Mesendoderm (in vitro differentiated cells): ENCODE measurements at regions not wholly inside any gene's neighbourhood (a gene's known extent, or its start where the extent isn't known, plus 50 kb on each side); places are given as distances from the start of the nearest gene placed in this dataset.

Experiments used
- DNase-seq: peaks from one replicate; pipeline ENCODE4 v3.0.0; 2013
- H2AK5ac ChIP-seq: 2 replicates; pipeline ENCODE4 v1.6.1; 2013; ENCODE audit warnings: low read length, inconsistent platforms
- H2BK120ac ChIP-seq: 2 replicates; pipeline ENCODE4 v1.6.1; 2013; ENCODE audit warnings: low read depth, mild to moderate bottlenecking, low read length, moderate library complexity, mixed read lengths
- H2BK15ac ChIP-seq: replicated peaks from 2 replicates; pipeline ENCODE4 v1.6.1; 2013; ENCODE audit warnings: low read depth, mild to moderate bottlenecking, moderate library complexity
- H2BK5ac ChIP-seq: 2 replicates; pipeline ENCODE4 v1.6.1; 2013; ENCODE audit warnings: low read length, inconsistent platforms
- H3K18ac ChIP-seq: 2 replicates; pipeline ENCODE4 v1.6.1; 2013; ENCODE audit warnings: mild to moderate bottlenecking, low read length, mixed read lengths
- H3K23ac ChIP-seq: one replicate; pipeline ENCODE4 v1.6.1; 2013; ENCODE audit warnings: low read length
- H3K27ac ChIP-seq: 2 replicates; pipeline ENCODE4 v1.5.1; 2013; ENCODE audit warnings: low read depth, mild to moderate bottlenecking, inconsistent platforms, low read length, moderate library complexity
- H3K27me3 ChIP-seq: 2 replicates; pipeline ENCODE4 v1.6.1; 2013; ENCODE audit warnings: low read length, control low read depth, mild to moderate bottlenecking, inconsistent platforms; ENCODE audit not compliant: insufficient read depth, poor library complexity
- H3K36me3 ChIP-seq: 2 replicates; pipeline ENCODE4 v1.6.1; 2013; ENCODE audit warnings: low read length, inconsistent platforms; ENCODE audit not compliant: control insufficient read depth, insufficient read depth
- H3K4ac ChIP-seq: one replicate; pipeline ENCODE4 v1.6.1; 2013; ENCODE audit warnings: low read depth, mild to moderate bottlenecking, low read length, moderate library complexity
- H3K4me1 ChIP-seq: 2 replicates; pipeline ENCODE4 v1.6.1; 2013; ENCODE audit warnings: low read depth, low read length, inconsistent platforms; ENCODE audit not compliant: control insufficient read depth
- H3K4me2 ChIP-seq: 2 replicates; pipeline ENCODE4 v1.6.1; 2013; ENCODE audit warnings: low read length
- H3K4me3 ChIP-seq: 2 replicates; pipeline ENCODE4 v1.5.1; 2013; ENCODE audit warnings: mild to moderate bottlenecking, low read length
- H3K56ac ChIP-seq: one replicate; pipeline ENCODE4 v1.6.1; 2013; ENCODE audit warnings: low read length
- H3K79me1 ChIP-seq: 2 replicates; pipeline ENCODE4 v1.6.1; 2013; ENCODE audit warnings: low read length, inconsistent platforms
- H3K79me2 ChIP-seq: 2 replicates; pipeline ENCODE4 v1.6.1; 2013; ENCODE audit warnings: mild to moderate bottlenecking, low read length; ENCODE audit not compliant: control insufficient read depth, insufficient read depth
- H3K9ac ChIP-seq: 2 replicates; pipeline ENCODE4 v1.6.1; 2013; ENCODE audit warnings: low read length, inconsistent platforms
- H4K5ac ChIP-seq: one replicate; pipeline ENCODE4 v1.6.1; 2013; ENCODE audit warnings: low read length
- H4K8ac ChIP-seq: one replicate; pipeline ENCODE4 v1.6.1; 2013; ENCODE audit warnings: low read depth, mild to moderate bottlenecking, control low read depth, low read length, moderate library complexity
- WGBS: extraction: QIAGEN DNeasy Blood & Tissue Kit; methylation state at CpG from one replicate; pipeline ENCODE4 v1.1.7; 2013; ENCODE audit warnings: low lambda C conversion rate, missing lambda C conversion rate; ENCODE audit not compliant: insufficient coverage; ENCODE audit errors: extremely low coverage; 5-methylcytosine and 5-hydroxymethylcytosine counted together

- H3K23ac ChIP-seq = no peak overlapping the region
- H3K27me3 ChIP-seq = no peaks in the 10 kb centered on the region
- no peaks in the 10 kb centered on the region for H3K36me3 ChIP-seq
- no peaks in the 10 kb centered on the region for H3K4me1 ChIP-seq
- H2BK15ac ChIP-seq = no peak overlapping the region
- no peak overlapping the region for H3K4me2 ChIP-seq
- H3K18ac ChIP-seq = no peak overlapping the region
- H2AK5ac ChIP-seq = no peak overlapping the region
- no peaks in the 10 kb centered on the region for H3K79me1 ChIP-seq
- no peak overlapping the region for H2BK120ac ChIP-seq
- H3K9ac ChIP-seq = no peak overlapping the region
- H3K27ac ChIP-seq = no peak overlapping the region
- H4K8ac ChIP-seq = no peak overlapping the region
- no peak overlapping the region for H2BK5ac ChIP-seq
- H3K56ac ChIP-seq = no peak overlapping the region
- H3K4ac ChIP-seq = no peak overlapping the region
- no peak overlapping the region for H4K5ac ChIP-seq
- no CpG with 5 or more reads among the region's 2 CpGs for WGBS
- H3K4me3 ChIP-seq = no peak overlapping the region
- H3K79me2 ChIP-seq = no peaks in the 10 kb centered on the region
- DNase-seq = no peak
These were observed 104.5 kb upstream of the KCNK12 start for GRCh38 chr2:47675196-47675825.

- no peak overlapping the region for H2BK5ac ChIP-seq
- H3K18ac ChIP-seq = no peak overlapping the region
- H3K23ac ChIP-seq = no peak overlapping the region
- H3K4me2 ChIP-seq = no peak overlapping the region
- H3K4me3 ChIP-seq = no peak overlapping the region
- H3K4ac ChIP-seq = no peak overlapping the region
- H4K5ac ChIP-seq = no peak overlapping the region
- no peak overlapping the region for H3K27ac ChIP-seq
- H3K79me1 ChIP-seq = no peaks in the 10 kb centered on the region
- DNase-seq = peak; percentile 86
- no peaks in the 10 kb centered on the region for H3K79me2 ChIP-seq
- no peaks in the 10 kb centered on the region for H3K27me3 ChIP-seq
- H4K8ac ChIP-seq = no peak overlapping the region
- H3K56ac ChIP-seq = no peak overlapping the region
- no peaks in the 10 kb centered on the region for H3K36me3 ChIP-seq
- H3K9ac ChIP-seq = no peak overlapping the region
- no peak overlapping the region for H2AK5ac ChIP-seq
- no peak overlapping the region for H2BK15ac ChIP-seq
- no peak overlapping the region for H2BK120ac ChIP-seq
- H3K4me1 ChIP-seq = peaks cover 3% of the 10 kb centered on the region
These were observed 95.5 kb upstream of the KCNK12 start for GRCh38 chr2:47666332-47666731.

GRCh38 chr2:47664817-47665216 lies 94.0 kb upstream of the KCNK12 start:
- Histone ChIP-seq H3K4me3 (no peak overlapping the region), H2BK5ac (no peak overlapping the region), H3K79me2 (no peaks in the 10 kb centered on the region), H4K5ac (no peak overlapping the region), H3K4ac (no peak overlapping the region), H3K79me1 (no peaks in the 10 kb centered on the region), H3K9ac (no peak overlapping the region), H3K18ac (no peak overlapping the region), H3K4me2 (no peak overlapping the region), H2AK5ac (no peak overlapping the region), H3K56ac (no peak overlapping the region), H3K4me1 (peaks cover 3% of the 10 kb centered on the region), H2BK120ac (no peak overlapping the region), H3K36me3 (no peaks in the 10 kb centered on the region), H3K27me3 (no peaks in the 10 kb centered on the region), H2BK15ac (no peak overlapping the region), H3K23ac (no peak overlapping the region), H3K27ac (no peak overlapping the region), H4K8ac (no peak overlapping the region)
- WGBS = no CpG with 5 or more reads among the region's 7 CpGs
- DNase-seq = peak; percentile 50

GRCh38 chr2:47662552-47662951 lies 91.8 kb upstream of the KCNK12 start:
- H2BK120ac ChIP-seq = no peak overlapping the region
- H3K27ac ChIP-seq = no peak overlapping the region
- H3K56ac ChIP-seq = no peak overlapping the region
- H3K27me3 ChIP-seq = no peaks in the 10 kb centered on the region
- no peak overlapping the region for H3K18ac ChIP-seq
- no peak overlapping the region for H4K5ac ChIP-seq
- no peak overlapping the region for H2AK5ac ChIP-seq
- H3K4me2 ChIP-seq = no peak overlapping the region
- no peaks in the 10 kb centered on the region for H3K36me3 ChIP-seq
- DNase-seq = no peak
- H4K8ac ChIP-seq = no peak overlapping the region
- no CpG with 5 or more reads among the region's 1 CpG for WGBS
- H2BK15ac ChIP-seq = no peak overlapping the region
- H2BK5ac ChIP-seq = no peak overlapping the region
- H3K4ac ChIP-seq = no peak overlapping the region
- no peaks in the 10 kb centered on the region for H3K79me2 ChIP-seq
- H3K79me1 ChIP-seq = no peaks in the 10 kb centered on the region
- no peak overlapping the region for H3K4me3 ChIP-seq
- H3K23ac ChIP-seq = no peak overlapping the region
- no peak overlapping the region for H3K9ac ChIP-seq
- H3K4me1 ChIP-seq = peaks cover 3% of the 10 kb centered on the region

GRCh38 chr2:47661310-47661709 lies 90.5 kb upstream of the KCNK12 start:
- Histone ChIP-seq H2BK15ac (no peak overlapping the region), H3K18ac (no peak overlapping the region), H3K27me3 (no peaks in the 10 kb centered on the region), H3K56ac (no peak overlapping the region), H3K23ac (no peak overlapping the region), H3K4me3 (no peak overlapping the region), H2BK5ac (no peak overlapping the region), H4K8ac (no peak overlapping the region), H3K4ac (no peak overlapping the region), H4K5ac (no peak overlapping the region), H2BK120ac (no peak overlapping the region), H3K4me2 (no peak overlapping the region), H3K9ac (no peak overlapping the region), H3K79me2 (no peaks in the 10 kb centered on the region), H3K27ac (no peak overlapping the region), H3K36me3 (no peaks in the 10 kb centered on the region), H3K4me1 (peaks cover 3% of the 10 kb centered on the region), H3K79me1 (no peaks in the 10 kb centered on the region), H2AK5ac (no peak overlapping the region)
- no peak for DNase-seq
- WGBS = no CpG with 5 or more reads among the region's 6 CpGs

GRCh38 chr2:47660168-47660567 lies 89.4 kb upstream of the KCNK12 start:
- Histone ChIP-seq H3K23ac (no peak overlapping the region), H3K4me1 (peaks cover 7% of the 10 kb centered on the region)
- no peak for DNase-seq

More at GRCh38 chr2:47660168-47660567, 89.4 kb upstream of the KCNK12 start:
- Histone ChIP-seq H3K79me2 (no peaks in the 10 kb centered on the region), H2BK15ac (no peak overlapping the region), H3K4ac (no peak overlapping the region), H3K27ac (no peak overlapping the region), H3K4me2 (no peak overlapping the region), H3K9ac (no peak overlapping the region), H3K36me3 (no peaks in the 10 kb centered on the region), H4K8ac (no peak overlapping the region), H4K5ac (no peak overlapping the region), H2BK5ac (no peak overlapping the region), H2AK5ac (no peak overlapping the region), H3K79me1 (no peaks in the 10 kb centered on the region), H3K4me3 (no peak overlapping the region), H3K56ac (no peak overlapping the region), H2BK120ac (no peak overlapping the region), H3K27me3 (no peaks in the 10 kb centered on the region), H3K18ac (no peak overlapping the region)
- no CpG with 5 or more reads among the region's 3 CpGs for WGBS
